CD4-positive, alpha-beta T cell treated with Interferon gamma for 1 hour (primary cell): ENCODE measurements at regions not wholly inside any gene's neighbourhood (a gene's known extent, or its start where the extent isn't known, plus 50 kb on each side); places are given as distances from the start of the nearest gene placed in this dataset.

Experiments used
- DNase-seq: peaks from one replicate; pipeline ENCODE4 v3.0.0-alpha.2; 2020

DNA sequence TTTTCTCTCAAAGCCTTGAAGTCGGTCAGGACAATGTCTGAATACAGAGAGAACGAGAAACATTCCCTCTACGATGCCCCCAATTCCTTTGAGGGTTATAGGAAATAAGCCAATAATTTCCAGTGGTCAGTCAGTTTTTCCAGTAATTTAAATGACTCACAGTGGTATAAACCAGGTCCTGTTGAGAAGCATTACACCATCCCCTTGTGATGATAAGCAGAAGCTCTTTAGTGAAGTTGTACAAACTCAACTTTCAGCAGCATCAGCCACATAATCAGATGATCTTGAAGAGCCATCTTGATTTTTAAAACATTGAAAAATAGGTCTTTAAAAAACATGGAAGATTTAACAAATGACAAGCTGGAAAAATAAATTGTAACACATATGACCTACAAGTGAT lies 173.9 kb upstream of the ZNF462 start:
- no peak for DNase-seq

- no peak for DNase-seq
Measured at GRCh38 chr9:106691627-106692026, 171.3 kb upstream of the ZNF462 start.

- DNase-seq, result no peak
Measured at GRCh38 chr9:106693558-106693957, 169.4 kb upstream of the ZNF462 start.

GRCh38 chr9:106696804-106697203 lies 166.2 kb upstream of the ZNF462 start:
- DNase-seq, result no peak

- no peak for DNase-seq
Measured at GRCh38 chr9:106697390-106697749, 165.6 kb upstream of the ZNF462 start.

DNA sequence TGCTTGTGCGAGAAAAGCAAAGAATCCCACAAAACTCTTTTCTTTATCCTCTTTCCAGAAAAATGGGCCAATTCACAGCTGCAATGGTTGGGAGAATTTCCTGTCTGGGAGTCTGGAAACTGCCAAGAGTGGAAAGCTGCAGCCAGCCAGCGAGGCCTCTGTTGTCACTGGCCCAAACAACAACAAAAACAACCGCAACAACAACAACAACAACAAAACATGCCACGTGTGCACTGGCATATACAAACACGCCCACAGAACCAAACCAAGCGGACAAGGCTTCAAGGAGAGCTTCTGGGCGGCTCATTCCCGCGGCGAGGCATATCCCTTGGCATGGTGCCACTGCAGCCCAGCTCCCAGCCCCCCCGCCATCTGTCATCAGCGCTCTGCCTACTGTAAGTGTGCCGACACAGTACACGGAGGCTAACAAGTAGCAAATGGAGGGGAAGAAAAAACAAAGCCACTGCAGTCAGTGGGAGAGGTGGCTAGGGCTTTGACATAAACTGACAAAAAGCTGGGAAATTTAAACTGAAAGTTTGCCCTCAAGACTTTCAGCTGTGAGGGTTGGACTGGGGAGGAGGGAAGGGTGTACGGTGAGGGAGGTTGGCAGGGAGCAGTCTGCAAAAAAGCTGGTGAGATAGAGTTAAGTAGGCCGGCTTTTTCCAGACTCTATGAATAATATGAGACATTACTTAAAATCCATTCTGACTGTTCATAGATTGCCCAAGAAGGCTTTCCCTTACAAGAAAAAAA lies 165.0 kb upstream of the ZNF462 start:
- no peak for DNase-seq

GRCh38 chr9:106700676-106701075 lies 162.3 kb upstream of the ZNF462 start:
- no peak for DNase-seq

DNA sequence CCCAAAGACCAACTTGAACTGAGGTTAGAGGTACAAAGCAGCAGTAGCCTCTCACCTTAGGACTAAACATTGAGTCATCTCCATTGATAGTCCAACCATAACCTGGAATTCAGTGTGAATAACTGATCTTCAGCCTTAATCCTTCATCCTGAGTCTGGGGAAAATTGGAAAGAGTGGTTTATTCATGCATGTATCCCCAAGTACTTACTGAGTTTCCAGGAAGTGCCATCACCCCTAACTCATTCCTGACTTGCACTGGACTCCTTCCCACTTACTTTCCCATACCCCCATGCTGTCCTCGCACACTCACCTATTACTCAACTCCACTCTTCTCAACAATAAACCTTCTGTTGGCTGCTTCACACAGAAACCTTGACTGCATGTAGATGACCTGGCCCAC lies 161.4 kb upstream of the ZNF462 start:
- no peak for DNase-seq

- DNase-seq, result no peak
Measured at GRCh38 chr9:106704056-106704615, 158.8 kb upstream of the ZNF462 start.

- no peak for DNase-seq
Measured at GRCh38 chr9:106707291-106707690, 155.7 kb upstream of the ZNF462 start.

DNA sequence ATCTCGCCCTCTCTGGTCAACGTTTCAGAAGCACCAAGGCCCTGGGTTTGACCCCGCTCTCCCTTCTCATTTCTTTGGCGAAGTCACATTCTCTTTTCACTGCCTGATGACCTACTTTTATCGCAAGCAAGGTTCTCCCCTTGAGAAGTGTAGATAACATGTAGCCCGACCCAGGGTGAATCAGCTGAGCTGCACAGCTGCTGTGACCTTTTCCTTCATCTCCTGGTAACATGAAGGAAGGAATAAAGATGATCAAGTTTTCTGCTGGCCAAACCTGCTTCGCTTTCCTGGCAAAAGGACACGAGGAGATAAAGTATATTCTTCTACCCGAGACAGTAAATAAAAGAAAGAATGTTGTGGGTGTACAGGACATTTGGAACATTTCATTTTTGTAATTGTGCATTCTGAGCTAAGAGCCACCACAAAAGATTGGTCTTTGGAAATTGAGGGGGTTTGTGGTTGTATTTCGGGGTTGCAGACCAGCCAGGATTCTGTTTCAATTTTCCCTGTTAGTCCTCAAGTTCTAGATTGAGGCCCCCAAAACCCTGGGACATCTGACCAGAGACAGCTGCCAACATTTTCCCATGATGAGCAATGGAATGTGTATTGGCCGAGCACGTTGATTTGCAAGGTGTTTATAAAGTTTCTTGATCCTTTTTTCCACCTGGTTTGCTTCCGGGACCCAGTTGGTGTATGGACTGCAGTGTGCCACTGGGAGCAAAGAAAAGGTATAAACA lies 155.1 kb upstream of the ZNF462 start:
- no peak for DNase-seq

- no peak for DNase-seq
Measured at GRCh38 chr9:106708475-106709146, 154.4 kb upstream of the ZNF462 start.

DNA sequence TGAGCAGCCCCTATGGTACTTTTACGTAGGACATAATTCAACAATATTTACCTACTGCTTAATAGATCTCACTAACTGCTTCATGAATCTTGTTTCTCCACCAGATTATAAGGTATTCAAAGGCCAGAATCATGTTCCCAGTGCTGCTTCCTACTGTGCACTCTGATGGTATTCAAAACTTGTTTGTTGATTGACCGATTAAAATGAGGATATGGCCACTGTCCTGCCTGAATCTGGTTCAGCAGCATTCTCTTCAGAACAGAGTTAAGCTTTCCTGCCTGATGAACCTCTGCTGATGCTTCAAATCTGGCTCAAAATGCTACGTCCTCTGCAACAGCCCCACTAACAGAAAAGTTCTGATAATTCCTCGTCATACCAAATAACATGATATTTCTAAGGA lies 150.7 kb upstream of the ZNF462 start:
- DNase-seq, result no peak

GRCh38 chr9:106713206-106713605 lies 149.8 kb upstream of the ZNF462 start:
- DNase-seq, result no peak

- DNase-seq, result no peak
Measured at GRCh38 chr9:106716820-106717219, 146.1 kb upstream of the ZNF462 start.

DNA sequence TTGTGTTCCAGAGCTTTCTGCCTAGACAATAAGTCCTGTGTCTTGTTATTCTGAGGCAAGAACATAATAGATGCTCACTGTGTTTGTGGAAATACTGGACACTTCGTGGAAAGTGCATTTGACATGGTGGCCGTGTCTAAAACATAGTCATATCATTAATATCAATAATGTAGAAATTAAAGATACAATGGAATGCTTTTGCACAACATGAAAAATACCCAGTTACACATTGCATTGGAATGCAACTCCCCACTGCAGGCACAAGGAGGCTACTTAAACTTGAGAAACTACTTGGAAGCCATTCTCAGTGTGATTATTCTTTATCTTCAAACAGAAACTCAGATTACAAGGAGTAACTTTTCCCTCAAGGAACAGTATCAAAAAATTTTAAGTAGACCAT lies 145.3 kb upstream of the ZNF462 start:
- no peak for DNase-seq

- no peak for DNase-seq
Measured at GRCh38 chr9:106718936-106719335, 144.0 kb upstream of the ZNF462 start.

DNA sequence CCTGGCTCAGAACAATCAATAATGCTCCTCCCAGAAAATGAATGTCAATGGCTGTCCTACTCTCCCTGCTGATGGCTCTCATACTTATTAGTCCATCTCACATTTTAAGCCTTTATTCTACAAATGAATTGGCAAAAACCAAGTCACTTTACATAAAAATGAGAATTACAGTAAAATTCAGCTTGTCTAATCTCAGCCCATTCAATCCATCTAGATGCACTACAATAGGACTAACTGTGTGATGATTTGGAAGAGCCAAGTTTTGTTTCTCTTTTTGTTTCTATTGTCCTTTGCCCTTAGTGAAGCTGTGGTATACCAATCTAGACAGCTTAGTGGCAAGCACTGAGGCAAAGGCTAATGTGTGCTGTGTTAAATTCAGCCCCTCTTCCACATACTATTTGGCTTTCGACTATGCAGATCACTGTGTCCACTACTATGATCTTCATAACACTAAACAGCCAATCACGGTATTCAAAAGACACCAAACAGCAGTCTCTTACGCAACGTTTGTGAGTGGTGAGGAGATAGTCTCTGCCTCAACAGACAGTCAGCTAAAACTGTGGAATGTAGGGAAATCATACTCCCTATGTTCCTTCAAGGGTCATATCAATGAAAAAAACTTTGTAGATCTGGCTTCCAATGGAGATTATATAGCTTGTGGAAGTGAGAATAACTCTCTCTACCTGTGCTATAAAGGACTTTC lies 140.8 kb upstream of the ZNF462 start:
- no peak for DNase-seq

DNA sequence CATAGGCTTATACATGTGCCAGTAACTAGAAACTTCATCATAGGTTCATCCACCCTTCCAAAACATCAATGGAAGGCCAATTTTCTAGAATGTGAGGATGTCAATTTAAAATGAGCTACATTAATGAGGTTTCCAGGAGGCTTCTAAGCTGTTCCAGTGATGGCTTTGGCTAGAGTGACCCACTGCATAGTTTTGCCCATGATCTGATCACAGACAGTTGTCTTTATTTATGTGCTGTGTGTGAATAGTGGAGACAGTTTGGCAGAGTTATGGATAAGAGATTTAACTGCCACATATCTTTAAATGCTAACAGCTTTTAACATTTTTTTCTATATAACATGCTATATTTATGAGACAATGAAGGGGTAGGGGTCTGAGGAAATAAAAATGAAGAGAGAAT lies 139.0 kb upstream of the ZNF462 start:
- no peak for DNase-seq

DNA sequence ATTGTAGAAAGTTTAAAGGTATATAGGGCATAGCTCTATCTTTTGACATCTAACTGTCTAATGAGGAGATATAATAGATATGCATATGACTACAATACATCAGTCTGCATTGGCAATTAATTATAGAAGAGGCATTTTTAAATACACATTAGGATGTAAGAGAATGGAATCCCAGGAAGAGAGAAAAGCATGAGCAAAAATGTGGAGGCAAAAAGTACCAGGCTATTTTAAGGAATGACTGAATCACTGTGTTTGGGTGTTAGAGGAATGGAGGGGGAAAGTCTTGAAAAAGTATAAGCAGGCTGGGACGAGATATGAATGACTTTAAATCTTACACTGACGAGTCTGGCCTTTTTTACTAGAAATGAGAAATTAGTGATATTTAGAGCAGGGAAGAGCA lies 138.4 kb upstream of the ZNF462 start:
- no peak for DNase-seq

- no peak for DNase-seq
Measured at GRCh38 chr9:106726070-106726815, 136.7 kb upstream of the ZNF462 start.

DNA sequence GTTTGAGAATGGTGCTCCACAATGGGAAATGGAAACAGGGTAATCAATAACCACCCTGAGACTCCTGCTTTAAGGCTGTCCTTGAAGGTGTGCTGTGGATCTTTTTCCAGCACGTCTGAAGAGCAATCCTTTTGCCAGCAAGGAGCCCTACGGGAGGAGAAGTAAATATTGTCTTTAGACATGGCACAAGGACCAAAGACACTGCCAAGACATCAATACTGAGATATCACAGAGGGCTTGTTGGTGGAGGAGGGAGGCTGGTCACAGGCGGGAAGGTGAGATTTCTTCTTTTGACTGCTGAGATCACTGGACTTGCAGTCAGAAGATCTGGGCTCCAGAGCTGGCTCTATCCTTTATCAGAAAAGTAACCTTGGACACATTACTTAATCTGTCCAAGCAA lies 135.0 kb upstream of the ZNF462 start:
- no peak for DNase-seq
